ENCODE measurements at regions not wholly inside any gene's neighbourhood (a gene's known extent, or its start where the extent isn't known, plus 50 kb on each side); places are given as distances from the start of the nearest gene placed in this dataset.

- TF ChIP-seq CTCF (conservative IDR thresholded peaks at IDR 0.05; ENCODE audit: low read depth, low read length) (no peak), EZH2 (IDR thresholded peaks at IDR 0.05; ENCODE audit: borderline replicate concordance, low read depth, low read length, poor library complexity, severe bottlenecking) (no peak)
Measured at GRCh38 chr4:155497306-155497705, 120.5 kb upstream of the MAP9 start.
